Mesendoderm (in vitro differentiated cells): ENCODE measurements at regions not wholly inside any gene's neighbourhood (a gene's known extent, or its start where the extent isn't known, plus 50 kb on each side); places are given as distances from the start of the nearest gene placed in this dataset.

ENCODE experiments used
- DNase-seq: peaks from one replicate; pipeline ENCODE4 v3.0.0; 2013
- H2AK5ac ChIP-seq: 2 replicates; pipeline ENCODE4 v1.6.1; 2013; ENCODE audit warnings: low read length, inconsistent platforms
- H2BK120ac ChIP-seq: 2 replicates; pipeline ENCODE4 v1.6.1; 2013; ENCODE audit warnings: low read depth, mild to moderate bottlenecking, low read length, moderate library complexity, mixed read lengths
- H2BK15ac ChIP-seq: replicated peaks from 2 replicates; pipeline ENCODE4 v1.6.1; 2013; ENCODE audit warnings: low read depth, mild to moderate bottlenecking, moderate library complexity
- H2BK5ac ChIP-seq: 2 replicates; pipeline ENCODE4 v1.6.1; 2013; ENCODE audit warnings: low read length, inconsistent platforms
- H3K18ac ChIP-seq: 2 replicates; pipeline ENCODE4 v1.6.1; 2013; ENCODE audit warnings: mild to moderate bottlenecking, low read length, mixed read lengths
- H3K23ac ChIP-seq: one replicate; pipeline ENCODE4 v1.6.1; 2013; ENCODE audit warnings: low read length
- H3K27ac ChIP-seq: 2 replicates; pipeline ENCODE4 v1.5.1; 2013; ENCODE audit warnings: low read depth, mild to moderate bottlenecking, inconsistent platforms, low read length, moderate library complexity
- H3K27me3 ChIP-seq: 2 replicates; pipeline ENCODE4 v1.6.1; 2013; ENCODE audit warnings: low read length, control low read depth, mild to moderate bottlenecking, inconsistent platforms; ENCODE audit not compliant: insufficient read depth, poor library complexity
- H3K36me3 ChIP-seq: 2 replicates; pipeline ENCODE4 v1.6.1; 2013; ENCODE audit warnings: low read length, inconsistent platforms; ENCODE audit not compliant: control insufficient read depth, insufficient read depth
- H3K4ac ChIP-seq: one replicate; pipeline ENCODE4 v1.6.1; 2013; ENCODE audit warnings: low read depth, mild to moderate bottlenecking, low read length, moderate library complexity
- H3K4me1 ChIP-seq: 2 replicates; pipeline ENCODE4 v1.6.1; 2013; ENCODE audit warnings: low read depth, low read length, inconsistent platforms; ENCODE audit not compliant: control insufficient read depth
- H3K4me2 ChIP-seq: 2 replicates; pipeline ENCODE4 v1.6.1; 2013; ENCODE audit warnings: low read length
- H3K4me3 ChIP-seq: 2 replicates; pipeline ENCODE4 v1.5.1; 2013; ENCODE audit warnings: mild to moderate bottlenecking, low read length
- H3K56ac ChIP-seq: one replicate; pipeline ENCODE4 v1.6.1; 2013; ENCODE audit warnings: low read length
- H3K79me1 ChIP-seq: 2 replicates; pipeline ENCODE4 v1.6.1; 2013; ENCODE audit warnings: low read length, inconsistent platforms
- H3K79me2 ChIP-seq: 2 replicates; pipeline ENCODE4 v1.6.1; 2013; ENCODE audit warnings: mild to moderate bottlenecking, low read length; ENCODE audit not compliant: control insufficient read depth, insufficient read depth
- H3K9ac ChIP-seq: 2 replicates; pipeline ENCODE4 v1.6.1; 2013; ENCODE audit warnings: low read length, inconsistent platforms
- H4K5ac ChIP-seq: one replicate; pipeline ENCODE4 v1.6.1; 2013; ENCODE audit warnings: low read length
- H4K8ac ChIP-seq: one replicate; pipeline ENCODE4 v1.6.1; 2013; ENCODE audit warnings: low read depth, mild to moderate bottlenecking, control low read depth, low read length, moderate library complexity
- WGBS: extraction: QIAGEN DNeasy Blood & Tissue Kit; methylation state at CpG from one replicate; pipeline ENCODE4 v1.1.7; 2013; ENCODE audit warnings: low lambda C conversion rate, missing lambda C conversion rate; ENCODE audit not compliant: insufficient coverage; ENCODE audit errors: extremely low coverage; 5-methylcytosine and 5-hydroxymethylcytosine counted together

GRCh38 chr15:92538115-92538514 lies 117.5 kb downstream of the FAM174B start:
- Histone ChIP-seq H3K4me1 (no peaks in the 10 kb centered on the region), H3K23ac (no peak overlapping the region), H3K36me3 (no peaks in the 10 kb centered on the region), H2AK5ac (no peak overlapping the region), H3K18ac (no peak overlapping the region), H4K8ac (no peak overlapping the region), H3K4me3 (no peak overlapping the region), H4K5ac (no peak overlapping the region), H3K4me2 (no peak overlapping the region), H2BK5ac (no peak overlapping the region), H2BK15ac (no peak overlapping the region), H3K27ac (no peak overlapping the region), H2BK120ac (no peak overlapping the region), H3K79me1 (no peaks in the 10 kb centered on the region), H3K4ac (no peak overlapping the region), H3K79me2 (no peaks in the 10 kb centered on the region), H3K9ac (no peak overlapping the region), H3K56ac (no peak overlapping the region), H3K27me3 (no peaks in the 10 kb centered on the region)
- DNase-seq, result no peak
- no CpG with 5 or more reads among the region's 3 CpGs for WGBS

- Histone ChIP-seq H3K4me1 (no peaks in the 10 kb centered on the region), H2BK15ac (no peak overlapping the region), H3K79me2 (no peaks in the 10 kb centered on the region), H3K56ac (no peak overlapping the region), H2BK120ac (no peak overlapping the region), H3K18ac (no peak overlapping the region), H3K27ac (no peak overlapping the region), H3K79me1 (no peaks in the 10 kb centered on the region), H4K8ac (no peak overlapping the region), H3K36me3 (no peaks in the 10 kb centered on the region), H3K4me2 (no peak overlapping the region), H3K23ac (no peak overlapping the region), H3K27me3 (no peaks in the 10 kb centered on the region), H4K5ac (no peak overlapping the region), H3K4me3 (no peak overlapping the region), H2AK5ac (no peak overlapping the region), H3K9ac (no peak overlapping the region), H3K4ac (no peak overlapping the region), H2BK5ac (no peak overlapping the region)
- no peak for DNase-seq
- no CpG with 5 or more reads among the region's 2 CpGs for WGBS
These were observed 122.3 kb downstream of the FAM174B start for GRCh38 chr15:92533298-92533697.

- H4K8ac ChIP-seq, result no peak overlapping the region
- WGBS, result no CpG with 5 or more reads among the region's 1 CpG
These were observed 124.2 kb downstream of the FAM174B start for GRCh38 chr15:92531406-92531805.

GRCh38 chr15:92528736-92529135 lies 126.8 kb downstream of the FAM174B start:
- no peaks in the 10 kb centered on the region for H3K27me3 ChIP-seq
- no peak overlapping the region for H2BK120ac ChIP-seq
- no CpG with 5 or more reads among the region's 1 CpG for WGBS

More at GRCh38 chr15:92531406-92531805, 124.2 kb downstream of the FAM174B start:
- no peak overlapping the region for H3K18ac ChIP-seq
- no peaks in the 10 kb centered on the region for H3K79me1 ChIP-seq
- no peak overlapping the region for H2AK5ac ChIP-seq
- H3K4me1 ChIP-seq, result no peaks in the 10 kb centered on the region
- H3K36me3 ChIP-seq, result no peaks in the 10 kb centered on the region
- no peak overlapping the region for H2BK5ac ChIP-seq
- no peak overlapping the region for H3K9ac ChIP-seq
- H4K5ac ChIP-seq, result no peak overlapping the region
- H3K4me3 ChIP-seq, result no peak overlapping the region
- no peak overlapping the region for H2BK120ac ChIP-seq
- no peak overlapping the region for H3K56ac ChIP-seq
- H3K4me2 ChIP-seq, result no peak overlapping the region
- no peak overlapping the region for H2BK15ac ChIP-seq
- no peaks in the 10 kb centered on the region for H3K27me3 ChIP-seq
- H3K79me2 ChIP-seq, result no peaks in the 10 kb centered on the region
- no peak for DNase-seq
- H3K4ac ChIP-seq, result no peak overlapping the region
- H3K23ac ChIP-seq, result no peak overlapping the region
- no peak overlapping the region for H3K27ac ChIP-seq

GRCh38 chr15:92527197-92527596 lies 128.4 kb downstream of the FAM174B start:
- no peak overlapping the region for H3K23ac ChIP-seq
- H3K9ac ChIP-seq, result no peak overlapping the region
- no CpG with 5 or more reads among the region's 2 CpGs for WGBS
- H3K18ac ChIP-seq, result no peak overlapping the region
- H3K4me2 ChIP-seq, result no peak overlapping the region
- H3K27ac ChIP-seq, result no peak overlapping the region
- no peak overlapping the region for H2AK5ac ChIP-seq
- H2BK15ac ChIP-seq, result no peak overlapping the region
- no peak overlapping the region for H3K4me3 ChIP-seq
- H3K79me2 ChIP-seq, result no peaks in the 10 kb centered on the region
- no peak overlapping the region for H2BK5ac ChIP-seq
- no peak for DNase-seq
- H4K5ac ChIP-seq, result no peak overlapping the region
- no peak overlapping the region for H3K4ac ChIP-seq
- no peaks in the 10 kb centered on the region for H3K27me3 ChIP-seq
- no peak overlapping the region for H4K8ac ChIP-seq
- no peaks in the 10 kb centered on the region for H3K4me1 ChIP-seq
- H3K36me3 ChIP-seq, result no peaks in the 10 kb centered on the region
- H3K79me1 ChIP-seq, result no peaks in the 10 kb centered on the region
- H3K56ac ChIP-seq, result no peak overlapping the region
- H2BK120ac ChIP-seq, result no peak overlapping the region

More at GRCh38 chr15:92528736-92529135, 126.8 kb downstream of the FAM174B start:
- H3K4me3 ChIP-seq, result no peak overlapping the region
- no peak overlapping the region for H3K18ac ChIP-seq
- no peak overlapping the region for H4K5ac ChIP-seq
- no peaks in the 10 kb centered on the region for H3K79me2 ChIP-seq
- no peak overlapping the region for H2BK5ac ChIP-seq
- no peak overlapping the region for H4K8ac ChIP-seq
- no peak overlapping the region for H3K56ac ChIP-seq
- no peak overlapping the region for H3K9ac ChIP-seq
- H3K23ac ChIP-seq, result no peak overlapping the region
- no peak overlapping the region for H2BK15ac ChIP-seq
- H3K27ac ChIP-seq, result no peak overlapping the region
- no peak overlapping the region for H3K4me2 ChIP-seq
- DNase-seq, result no peak
- no peaks in the 10 kb centered on the region for H3K79me1 ChIP-seq
- H2AK5ac ChIP-seq, result no peak overlapping the region
- no peaks in the 10 kb centered on the region for H3K36me3 ChIP-seq
- H3K4me1 ChIP-seq, result no peaks in the 10 kb centered on the region
- H3K4ac ChIP-seq, result no peak overlapping the region

GRCh38 chr15:92525758-92526245 lies 129.8 kb downstream of the FAM174B start:
- DNase-seq, result no peak
- H2AK5ac ChIP-seq, result peak overlapping the region; percentile 68
- H2BK5ac ChIP-seq, result no peak overlapping the region
- no peak overlapping the region for H3K18ac ChIP-seq
- H2BK15ac ChIP-seq, result no peak overlapping the region
- H3K36me3 ChIP-seq, result no peaks in the 10 kb centered on the region
- H3K4me2 ChIP-seq, result no peak overlapping the region
- H3K23ac ChIP-seq, result no peak overlapping the region
- no peaks in the 10 kb centered on the region for H3K79me2 ChIP-seq
- H2BK120ac ChIP-seq, result no peak overlapping the region
- WGBS, result no CpG with 5 or more reads among the region's 3 CpGs
- no peak overlapping the region for H3K27ac ChIP-seq
- H3K4ac ChIP-seq, result no peak overlapping the region
- H3K4me3 ChIP-seq, result no peak overlapping the region
- H3K4me1 ChIP-seq, result no peaks in the 10 kb centered on the region
- H4K8ac ChIP-seq, result no peak overlapping the region
- H3K56ac ChIP-seq, result no peak overlapping the region
- H4K5ac ChIP-seq, result no peak overlapping the region
- H3K79me1 ChIP-seq, result no peaks in the 10 kb centered on the region
- no peak overlapping the region for H3K9ac ChIP-seq
- no peaks in the 10 kb centered on the region for H3K27me3 ChIP-seq
